HG03432 (cell line): ENCODE measurements at regions not wholly inside any gene's neighbourhood (a gene's known extent, or its start where the extent isn't known, plus 50 kb on each side); places are given as distances from the start of the nearest gene placed in this dataset.

Source experiments
- ATAC-seq: cut with Tn5 transposase; IDR thresholded peaks from one replicate; pipeline ENCODE4 v1.9.1; 2021; ENCODE audit warnings: mild to moderate bottlenecking, moderate library complexity; ENCODE audit not compliant: unreplicated experiment

DNA sequence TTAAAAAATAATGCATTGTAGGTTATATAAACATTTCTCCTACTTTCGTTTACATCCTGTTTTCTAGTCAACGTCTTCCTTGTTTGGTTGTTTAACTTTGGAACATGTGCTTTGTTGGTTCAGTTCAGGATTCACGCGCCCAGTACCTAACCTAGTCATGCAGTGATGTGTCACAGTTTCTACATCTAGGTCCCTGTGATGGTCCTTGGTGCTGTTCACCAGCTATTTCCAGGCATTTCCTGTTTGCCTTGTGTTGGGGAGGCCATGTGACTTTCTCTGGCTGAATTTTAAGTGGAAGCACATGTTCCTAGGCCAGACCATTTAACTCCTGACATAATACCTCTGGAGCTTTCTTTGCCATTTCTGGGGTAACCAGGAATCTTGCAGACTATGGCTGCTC, 292.3 kb downstream of the SMARCA2 start:
- no peak for ATAC-seq

DNA sequence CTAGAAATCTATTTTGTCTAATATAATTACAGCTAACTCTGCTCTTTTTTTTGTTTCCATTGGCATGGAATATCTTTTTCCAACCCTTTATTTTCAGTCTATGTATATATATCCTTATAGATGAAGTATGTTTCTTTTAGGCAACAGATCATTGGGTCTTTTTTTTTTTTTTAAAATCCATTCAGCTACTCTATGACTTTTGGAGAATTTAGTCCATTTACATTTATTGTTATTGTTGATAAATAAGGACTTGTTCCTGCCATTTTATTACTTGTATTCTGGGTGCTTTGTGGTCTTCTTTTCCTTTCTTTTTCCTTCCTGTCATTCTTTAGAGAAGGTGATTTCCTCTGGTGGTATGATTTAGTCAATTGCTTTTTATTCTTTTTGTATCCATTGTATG, 296.8 kb downstream of the SMARCA2 start:
- no peak for ATAC-seq

DNA sequence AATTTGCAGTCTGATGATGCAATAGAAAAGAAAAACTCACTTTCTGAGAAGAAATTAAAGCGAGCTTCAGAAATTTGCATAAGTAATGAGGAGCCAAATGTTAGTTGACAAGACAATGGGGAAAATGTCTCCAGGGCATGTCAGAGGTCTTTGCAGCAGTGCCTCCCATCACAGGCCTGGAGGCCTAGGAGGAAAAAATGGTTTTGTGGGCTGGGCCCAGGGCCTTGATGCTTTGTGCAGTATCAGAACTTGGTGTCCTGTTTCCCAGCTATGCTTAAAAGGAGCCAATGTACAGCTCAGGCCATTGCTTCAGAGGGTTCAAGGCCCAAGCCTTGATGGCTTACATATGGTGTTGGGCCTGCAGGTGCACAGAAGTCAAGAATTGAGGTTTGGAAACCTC, 298.4 kb downstream of the SMARCA2 start:
- ATAC-seq = no peak

DNA sequence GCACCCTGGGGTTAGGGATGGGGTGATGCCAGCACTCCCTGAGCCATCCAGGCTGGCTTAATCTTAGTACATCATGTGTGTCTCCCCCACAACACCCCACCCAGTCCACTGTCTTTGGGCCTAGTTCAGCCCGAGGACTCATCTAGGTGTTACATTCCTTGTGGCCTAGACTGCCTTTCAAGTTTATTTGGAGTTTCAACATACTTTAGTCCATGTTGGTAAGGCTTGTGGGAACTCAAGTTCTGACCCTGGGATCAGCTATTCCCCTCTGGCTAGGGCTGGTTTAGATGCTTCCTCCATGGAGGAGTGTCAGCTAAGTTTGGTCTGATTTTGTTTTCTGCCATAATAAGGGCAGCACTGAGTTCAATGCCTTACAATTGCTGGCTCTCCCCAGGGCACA, 302.4 kb downstream of the SMARCA2 start:
- no peak for ATAC-seq

DNA sequence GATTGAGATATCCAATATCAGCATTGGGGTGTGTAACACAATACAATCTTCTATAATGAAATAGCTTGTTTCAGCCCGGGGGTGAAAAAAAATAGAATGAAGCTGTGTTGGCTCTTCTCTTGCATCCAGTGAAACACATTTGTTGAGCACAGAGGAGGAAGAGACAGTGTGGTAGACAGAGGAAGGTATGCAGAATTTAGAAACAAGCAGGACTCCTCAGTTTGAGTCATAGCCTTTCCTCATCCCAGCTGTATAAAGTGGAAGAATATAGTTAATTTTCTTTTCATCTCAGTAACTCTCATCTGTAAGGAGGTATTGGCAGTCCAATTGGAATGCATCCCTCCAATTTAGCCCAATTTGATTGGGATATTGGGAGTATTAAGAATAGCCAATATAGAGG, 302.2 kb upstream of the VLDLR start:
- ATAC-seq = no peak

DNA sequence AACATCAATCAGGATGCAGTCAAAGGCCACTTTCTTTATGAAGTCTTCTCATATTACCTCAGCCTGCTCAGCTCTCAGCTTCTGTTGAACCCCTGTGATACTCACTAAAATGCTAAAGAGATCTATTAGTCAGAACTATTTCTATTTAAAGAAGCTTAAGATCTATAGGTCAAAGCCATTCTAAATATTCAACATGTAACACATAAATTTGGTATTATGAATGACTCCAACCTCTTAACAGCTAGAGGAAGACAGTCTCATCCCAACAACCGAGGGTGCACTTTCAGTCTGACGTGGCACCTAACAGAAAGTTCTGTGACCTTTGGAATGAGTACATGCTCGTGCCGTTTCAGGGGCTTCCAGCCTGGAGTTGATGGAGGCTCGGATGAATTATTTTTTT, 301.5 kb upstream of the VLDLR start:
- ATAC-seq = no peak

DNA sequence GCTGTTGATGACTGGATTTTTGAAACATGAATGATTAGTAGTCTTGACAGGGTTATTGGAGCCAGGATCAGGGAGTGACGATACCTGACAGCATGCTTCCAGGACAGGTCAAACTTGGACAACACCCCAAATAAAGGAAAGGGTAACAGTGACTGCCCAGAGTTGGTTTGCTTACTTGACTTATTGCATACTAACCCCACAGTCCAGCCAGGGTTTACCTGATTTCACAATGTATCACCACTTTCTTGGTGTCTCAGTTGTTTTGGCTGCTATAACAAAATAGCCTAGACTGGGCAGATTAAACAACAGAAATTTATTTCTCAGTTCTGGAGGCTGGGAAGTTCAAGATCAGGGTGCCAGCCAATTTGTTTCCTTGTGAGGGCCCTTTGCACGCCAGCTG, 301.0 kb upstream of the VLDLR start:
- no peak for ATAC-seq

DNA sequence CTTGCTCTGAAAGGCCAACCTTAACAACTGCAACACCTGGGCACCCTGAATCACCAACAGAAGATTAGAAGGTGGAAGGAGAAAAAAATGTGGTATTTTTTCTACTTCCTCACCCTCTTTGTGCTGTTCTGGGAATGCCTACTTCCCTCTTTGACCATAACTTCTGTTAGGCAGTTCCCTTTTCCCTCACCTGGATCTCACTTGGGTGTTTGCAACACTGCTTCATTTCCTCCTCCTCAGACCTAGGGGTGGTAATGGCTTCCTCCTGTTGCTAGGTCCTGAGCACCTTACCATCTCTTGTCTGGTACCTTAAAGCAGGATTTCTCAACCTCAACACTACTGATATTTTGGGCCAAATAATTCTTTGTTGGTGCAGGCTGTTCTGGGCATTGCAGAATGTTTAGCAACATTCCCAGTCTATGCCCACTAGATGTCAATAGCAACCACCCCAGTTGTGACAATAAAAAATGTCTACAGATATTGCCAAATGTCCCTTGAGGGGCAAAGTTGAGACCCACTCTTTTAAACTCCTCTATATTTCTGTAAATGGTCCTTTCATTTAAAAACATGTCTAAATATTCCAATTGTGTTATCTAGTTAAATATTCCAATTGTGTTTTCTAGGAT, 300.0 kb upstream of the VLDLR start:
- no peak for ATAC-seq

DNA sequence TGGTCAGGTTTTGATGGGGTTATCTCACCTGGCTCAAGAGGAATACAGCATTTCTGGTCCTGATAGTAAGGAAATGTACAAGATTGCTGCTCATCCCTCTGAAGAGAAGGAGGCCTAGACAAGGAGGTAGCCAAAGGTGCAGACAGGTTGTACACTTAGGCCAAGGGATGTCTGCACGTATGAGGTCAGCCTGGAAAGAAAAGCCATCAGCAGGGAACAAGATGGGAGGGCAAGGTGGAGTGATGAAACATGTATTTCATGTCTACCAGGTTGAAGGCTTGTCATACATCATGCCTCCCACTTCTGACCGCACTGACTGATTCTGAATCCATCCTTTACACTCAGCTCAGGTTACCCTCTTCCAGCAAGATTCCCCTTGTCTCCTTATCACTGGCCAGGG, 296.8 kb upstream of the VLDLR start:
- no peak for ATAC-seq

DNA sequence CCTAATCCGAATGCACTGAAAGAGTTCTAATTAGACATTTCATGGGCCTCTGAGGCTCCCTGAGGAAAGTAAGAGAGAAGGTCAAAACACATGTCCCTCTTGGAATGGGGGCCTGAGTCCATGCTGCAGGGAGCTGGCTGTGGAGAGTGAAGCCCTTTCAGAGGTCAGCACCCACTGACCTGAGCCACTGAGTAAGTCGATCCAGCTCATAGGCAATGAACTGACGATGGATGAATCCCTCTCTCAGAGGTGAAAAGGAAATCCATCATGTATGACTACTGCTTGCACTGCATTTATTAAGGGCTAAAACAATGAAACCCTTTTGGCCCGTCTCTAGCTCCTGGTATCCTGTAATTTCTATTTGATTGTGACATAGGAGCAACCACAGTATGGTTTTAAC, 288.9 kb upstream of the VLDLR start:
- ATAC-seq = no peak

DNA sequence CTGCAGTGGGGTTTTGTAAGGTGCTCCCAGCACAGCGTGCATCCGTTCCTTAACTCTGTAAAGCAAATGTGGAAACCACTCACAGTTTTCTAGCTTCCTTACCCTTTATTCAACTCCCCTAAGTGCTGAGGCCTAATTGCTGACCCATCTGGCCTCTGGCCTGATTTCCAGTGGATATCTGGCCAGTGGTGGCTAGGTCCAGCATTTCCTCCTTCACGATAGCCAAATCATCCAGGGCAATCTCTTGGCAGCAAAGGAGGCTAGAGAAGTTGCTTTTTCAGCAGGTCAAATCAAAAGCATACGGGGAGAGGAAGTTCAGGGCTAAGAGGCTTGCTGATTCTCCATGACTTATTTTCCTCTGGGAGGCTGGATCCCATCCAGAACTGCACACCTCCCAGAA, 286.3 kb upstream of the VLDLR start:
- no peak for ATAC-seq

DNA sequence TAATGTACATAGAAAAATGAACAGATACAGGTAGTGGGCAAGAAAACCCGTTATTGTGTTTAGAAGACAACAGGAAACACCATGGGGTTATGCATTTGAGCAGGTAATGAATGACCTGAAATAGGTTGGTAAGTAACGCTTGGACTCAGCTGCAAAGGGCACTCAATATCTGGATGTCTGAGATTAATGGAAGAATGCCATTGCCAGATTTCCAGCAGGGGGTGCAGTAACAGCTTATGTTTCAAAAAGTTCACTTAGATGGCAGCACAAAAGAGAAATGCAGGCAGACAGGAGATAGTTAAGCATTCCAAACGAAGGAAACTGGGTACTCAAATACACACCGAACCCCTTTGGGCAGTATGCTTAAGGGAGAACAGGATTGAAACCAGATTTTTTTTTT, 285.5 kb upstream of the VLDLR start:
- ATAC-seq = no peak

DNA sequence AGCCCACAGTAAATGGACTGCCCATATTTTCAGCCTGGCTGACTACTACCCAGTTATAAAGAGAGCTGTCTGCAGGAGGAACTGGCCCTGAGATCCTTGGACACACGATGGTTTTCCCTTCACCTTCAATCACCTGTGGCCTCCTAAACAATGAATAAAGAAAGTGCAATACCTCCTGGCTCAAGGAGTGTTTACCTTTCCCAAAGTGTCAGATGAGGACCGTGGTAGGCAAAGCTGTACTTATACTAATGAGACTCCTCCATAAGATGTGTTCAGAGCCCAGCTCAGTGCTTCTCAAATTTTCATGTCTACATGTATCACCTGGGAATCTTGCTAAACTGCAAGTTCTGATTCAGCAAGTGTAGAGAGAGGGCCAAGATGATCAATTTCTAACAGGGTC, 284.5 kb upstream of the VLDLR start:
- ATAC-seq = no peak

DNA sequence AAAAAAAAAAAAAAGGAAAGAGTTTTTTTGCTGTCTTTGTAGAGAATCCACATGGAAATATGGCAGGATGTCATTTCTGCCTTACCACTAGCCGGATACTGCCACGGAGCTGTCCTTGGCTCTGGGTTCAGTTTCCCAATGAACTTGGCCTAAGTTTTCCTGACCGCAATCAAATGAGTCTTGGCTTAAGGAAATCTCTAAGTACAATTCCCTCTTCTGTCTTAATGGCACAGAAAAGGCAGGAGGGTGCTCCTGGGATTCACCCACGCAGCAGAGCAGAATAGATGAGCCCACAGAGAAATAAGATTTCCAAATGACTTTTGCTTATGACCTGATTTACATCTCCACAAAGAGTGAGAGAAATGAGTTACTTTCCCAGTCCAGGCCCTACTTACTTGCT, 284.0 kb upstream of the VLDLR start:
- ATAC-seq = no peak

DNA sequence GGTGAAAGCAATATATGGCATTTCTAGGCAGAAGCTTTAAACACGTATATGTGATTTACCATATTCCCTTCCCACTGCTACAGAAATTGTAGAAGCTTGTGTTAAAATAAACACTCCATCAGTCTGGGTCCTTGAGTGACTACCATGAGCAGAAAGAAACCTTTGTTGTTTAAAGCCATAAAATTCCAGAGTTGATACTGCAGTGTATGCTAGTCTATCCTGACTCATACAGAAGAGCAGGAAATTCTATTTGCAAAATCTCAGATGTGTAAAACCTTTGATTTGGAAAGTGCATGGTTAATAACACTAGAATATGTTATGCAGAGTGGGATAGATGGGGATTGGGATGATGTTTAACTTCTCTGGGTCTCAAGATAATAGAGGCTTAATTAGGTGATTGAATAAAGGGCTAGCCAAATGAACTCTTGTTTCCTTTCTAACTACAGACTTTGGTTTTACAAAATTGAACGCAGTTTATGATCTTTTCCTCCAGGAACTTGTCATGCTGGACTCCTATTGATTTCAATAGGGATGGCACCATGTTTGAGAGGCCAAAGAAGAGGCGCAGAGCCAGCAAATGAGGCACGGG, 282.7 kb upstream of the VLDLR start:
- ATAC-seq = no peak

DNA sequence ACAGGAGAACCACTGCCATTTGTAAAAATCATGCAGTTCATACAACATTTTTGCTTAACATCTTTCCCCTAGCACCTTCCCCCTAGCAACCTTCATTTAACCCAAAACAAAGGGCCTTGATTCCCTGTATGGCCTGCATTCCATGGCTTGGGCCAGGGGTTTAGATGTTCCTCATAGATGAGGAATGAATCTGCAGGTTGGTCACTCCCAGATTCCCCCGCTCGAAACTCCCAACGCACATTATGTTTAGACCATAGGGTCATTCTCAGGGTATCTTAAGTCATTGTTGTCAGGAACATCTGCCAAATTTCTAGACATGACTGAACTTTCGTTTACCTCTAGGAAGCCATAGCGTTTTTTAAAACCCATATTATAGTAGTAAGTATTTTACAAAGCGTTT, 282.2 kb upstream of the VLDLR start:
- no peak for ATAC-seq

DNA sequence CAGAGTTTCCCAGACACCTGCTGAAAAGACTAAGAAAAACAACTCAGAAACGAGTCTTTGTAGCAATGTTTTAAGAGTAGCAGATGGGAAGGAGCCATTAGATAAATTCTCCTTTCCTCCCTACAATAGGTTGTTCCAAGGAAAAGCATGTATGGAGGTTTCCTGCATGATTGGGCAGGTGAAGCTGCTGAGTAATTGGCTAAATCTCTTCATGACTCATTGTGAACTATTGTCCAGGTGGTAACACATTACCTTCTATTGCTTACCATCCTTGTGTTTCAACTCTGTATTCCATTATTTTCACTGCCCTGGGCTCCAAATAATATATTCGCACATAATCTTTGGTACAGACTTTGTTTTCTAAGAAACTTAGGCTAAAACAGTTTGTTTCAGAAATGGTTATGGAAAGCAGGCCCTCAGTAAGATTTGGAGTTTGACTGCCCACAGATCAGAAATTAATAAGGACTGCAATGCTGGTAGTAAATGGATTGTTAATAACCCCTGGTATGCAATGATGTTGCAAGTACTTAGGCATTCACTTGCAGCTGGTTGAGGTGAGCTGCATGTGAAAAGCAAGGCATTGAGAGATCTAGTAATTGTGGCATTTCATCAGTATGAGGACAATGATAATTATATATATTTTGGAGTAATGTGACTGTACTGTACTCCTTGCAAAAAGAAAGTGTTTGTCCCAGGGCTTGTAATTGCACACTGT, 281.4 kb upstream of the VLDLR start:
- ATAC-seq = no peak

DNA sequence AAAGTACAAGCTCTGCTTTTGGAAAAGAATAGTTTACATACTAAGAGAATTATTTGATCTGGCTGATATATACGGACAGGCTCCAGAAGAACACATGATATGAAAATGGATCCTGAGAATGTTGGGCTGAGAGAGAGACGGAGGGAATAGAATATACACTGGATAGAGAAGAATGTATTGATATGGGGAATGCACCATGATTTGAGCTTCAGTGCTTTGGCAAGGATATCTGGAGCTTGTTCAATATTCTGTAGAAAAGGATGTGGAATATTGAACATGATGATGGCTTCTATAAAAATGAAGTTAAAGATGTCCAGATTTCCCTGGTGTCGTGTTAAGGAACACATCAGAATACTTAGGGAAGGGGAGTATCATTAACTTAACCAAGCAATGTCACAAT, 280.5 kb upstream of the VLDLR start:
- ATAC-seq = no peak

DNA sequence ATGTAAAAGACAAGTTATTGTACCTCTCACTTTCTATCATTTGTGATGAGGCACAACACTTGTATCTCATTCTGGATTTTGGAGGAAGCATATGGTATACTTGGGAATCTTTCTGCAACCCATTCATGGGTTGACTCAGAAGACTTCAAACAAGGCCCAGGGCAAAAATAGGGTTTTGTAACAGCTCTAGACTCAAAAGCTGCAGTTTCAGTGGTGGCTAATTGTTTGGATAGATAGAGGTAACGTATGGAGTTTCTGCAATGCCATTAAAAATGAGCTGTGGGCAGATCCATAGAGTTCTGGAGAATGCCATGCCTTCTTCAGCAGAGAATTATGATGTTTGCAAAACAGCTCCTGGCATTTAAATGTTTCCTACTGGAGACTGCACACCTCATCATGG, 279.6 kb upstream of the VLDLR start:
- no peak for ATAC-seq

DNA sequence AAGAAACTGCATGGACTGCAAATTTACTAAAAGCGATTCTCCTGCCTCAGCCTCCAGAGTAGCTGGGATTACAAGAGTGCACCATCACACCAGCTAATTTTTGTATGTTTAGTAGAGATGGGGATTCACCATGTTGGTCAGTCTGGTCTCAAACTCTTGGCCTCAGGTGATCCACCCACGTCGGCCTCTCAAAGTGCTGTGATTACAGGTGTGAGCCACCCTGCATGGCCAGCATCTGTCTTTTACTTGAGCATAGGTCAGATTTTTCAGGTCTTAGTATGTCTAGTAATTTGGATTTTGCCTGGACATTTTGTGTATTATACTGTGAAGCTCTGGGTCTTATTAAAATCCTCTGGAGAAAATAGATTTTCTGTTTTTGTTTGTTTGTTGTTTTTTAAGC, 277.8 kb upstream of the VLDLR start:
- ATAC-seq = no peak

DNA sequence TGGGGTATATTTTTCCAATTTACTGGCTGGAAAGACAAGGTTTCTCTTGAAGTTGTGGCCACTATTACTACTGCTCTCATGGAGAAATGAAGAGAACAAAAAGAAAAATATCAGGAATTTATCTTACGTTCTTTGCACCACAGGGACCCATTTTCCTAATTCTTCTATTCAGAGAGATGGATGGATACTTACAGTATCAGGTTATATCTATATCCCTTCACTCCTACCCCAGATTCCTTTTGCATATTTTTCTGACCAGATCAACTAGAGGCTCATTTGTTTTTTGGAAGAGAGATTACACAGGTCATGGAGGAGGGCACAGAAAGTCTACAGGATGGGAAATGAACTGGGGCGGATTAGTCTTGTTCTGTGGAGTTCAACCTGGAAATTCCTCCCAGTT, 277.2 kb upstream of the VLDLR start:
- ATAC-seq = no peak

DNA sequence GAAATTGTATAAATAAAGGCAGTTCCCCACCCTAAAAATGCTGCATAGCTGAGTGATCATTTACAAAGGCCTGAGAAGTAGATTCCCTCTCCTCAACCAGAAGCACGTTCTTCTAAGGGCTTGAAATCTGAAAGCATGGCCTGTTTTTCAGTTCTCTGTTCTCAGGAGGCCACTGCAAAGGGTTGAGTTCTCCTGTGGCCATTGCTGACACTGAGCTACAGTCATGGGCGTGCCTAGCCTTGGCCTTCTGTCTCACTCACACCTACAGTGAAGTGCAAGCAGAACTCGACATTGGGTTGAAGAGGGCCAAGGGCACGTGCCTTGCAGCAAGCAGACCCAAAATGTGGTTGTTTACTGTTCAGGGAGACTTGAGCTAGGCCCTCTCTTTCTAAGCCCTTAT, 276.6 kb upstream of the VLDLR start:
- ATAC-seq = no peak
